HepG2 (cell line): ENCODE measurements at regions not wholly inside any gene's neighbourhood (a gene's known extent, or its start where the extent isn't known, plus 50 kb on each side); places are given as distances from the start of the nearest gene placed in this dataset.

Experiments used
- ATAC-seq: fragments of 200-7000 bp; cut with Tn5 transposase; 3 replicates; pipeline ENCODE4 v1.9.1; 2020; ENCODE audit warnings: mild to moderate bottlenecking, moderate library complexity
- BruUV-seq: library from RNA; stranded (reverse); fragments of 400-500 nt; replicated peaks from 2 replicates; lab custom pipeline; 2021; lab: Mats Ljungman, UMichigan
- CTCF ChIA-PET: fragments of 300-600 bp; formaldehyde crosslinking; extraction: SDS; loops from one replicate; lab custom pipeline; 2021; ENCODE audit warnings: low total read pairs, inconsistent platforms, low intra/inter-chr PET ratio; lab: Yijun Ruan, JAX
- POLR2A ChIA-PET: fragments of 350-600 bp; sonication (Branson Sonifier 250); formaldehyde crosslinking; loops from one replicate; lab custom pipeline; 2020; ENCODE audit warnings: antibody characterized with exemption, inconsistent platforms; lab: Yijun Ruan, JAX
- DNase-seq: peaks from one replicate; pipeline ENCODE4 v3.0.0-alpha.2; 2015; ENCODE audit warnings: low spot score
- FAIRE-seq: peaks from 3 replicates; lab custom pipeline; 2011; peaks lifted over from hg19 to GRCh38; lab: Jason Lieb, UNC
- H2AFZ ChIP-seq: one replicate; pipeline ENCODE4 v1.6.1; 2011; ENCODE audit warnings: low read length, inconsistent platforms
- H3K27ac ChIP-seq: fragments of 300-600 bp; 3 replicates; pipeline ENCODE4 v1.8.0; 2011; ENCODE audit warnings: mixed run types, mild to moderate bottlenecking, mixed read lengths, low read length, inconsistent platforms; ENCODE audit not compliant: insufficient read depth; ENCODE audit errors: extremely low read length
- H3K27me3 ChIP-seq, 2 experiments: fragments of 200-600 bp in 1 of 2; 2 replicates in 1 of 2; 3 replicates in 1 of 2; pipeline versions ENCODE4 v1.6.0 to v1.8.0; 2011; ENCODE audit warnings: low read length in 2 of 2, mild to moderate bottlenecking in 2 of 2, moderate library complexity in 2 of 2, inconsistent platforms in 1 of 2; ENCODE audit not compliant: insufficient read depth in 2 of 2, control insufficient read depth in 1 of 2
- H3K36me3 ChIP-seq, 2 experiments: fragments of 200-600 bp in 1 of 2; replicated peaks in 1 of 2; 2 replicates in 1 of 2; 3 replicates in 1 of 2; pipeline versions ENCODE4 v1.5.1 to v1.8.0; 2011; ENCODE audit warnings: low read length in 2 of 2, inconsistent platforms in 1 of 2; ENCODE audit not compliant: insufficient read depth in 2 of 2, control insufficient read depth in 1 of 2
- H3K4me1 ChIP-seq: 2 replicates; pipeline ENCODE4 v1.5.1; 2012; ENCODE audit warnings: low read length, inconsistent platforms; ENCODE audit not compliant: insufficient read depth
- H3K4me2 ChIP-seq: 2 replicates; pipeline ENCODE4 v1.6.0; 2011; ENCODE audit warnings: low read depth, low read length, inconsistent platforms
- H3K4me3 ChIP-seq, 3 experiments: fragments of 200-600 bp in 1 of 3; sonication (generic), shearing (Covaris generic) in 1 of 3; replicated peaks in 1 of 3; 2 replicates each; pipeline ENCODE4 v1.5.1; 2011 to 2016; ENCODE audit warnings: low read length in 3 of 3, inconsistent platforms in 2 of 3, low read depth in 2 of 3, mild to moderate bottlenecking in 2 of 3, control low read depth in 1 of 3, mixed read lengths in 1 of 3; ENCODE audit not compliant: insufficient read depth in 1 of 3
- H3K79me2 ChIP-seq: one replicate; pipeline ENCODE4 v1.6.1; 2011; ENCODE audit warnings: low read length, inconsistent platforms; ENCODE audit not compliant: insufficient read depth
- H3K9ac ChIP-seq: 2 replicates; pipeline ENCODE4 v1.6.0; 2011; ENCODE audit warnings: mild to moderate bottlenecking, low read depth, low read length, inconsistent platforms; ENCODE audit not compliant: insufficient read depth
- H3K9me3 ChIP-seq: 2 replicates; pipeline ENCODE4 v1.5.1; 2012; ENCODE audit warnings: mild to moderate bottlenecking, low read length
- H4K20me1 ChIP-seq: 2 replicates; pipeline ENCODE4 v1.6.0; 2011; ENCODE audit warnings: inconsistent platforms, mild to moderate bottlenecking, low read length, moderate library complexity; ENCODE audit not compliant: insufficient read depth
- ATF4 ChIP-seq, 2 experiments: fragments of 450-650 bp in 1 of 2; sonication (generic) in 1 of 2; formaldehyde crosslinking; IDR thresholded peaks; 2 replicates each; pipeline versions ENCODE4 v1.5.0 to v1.8.0; 2020 to 2022; ENCODE audit warnings: mild to moderate bottlenecking in 1 of 2, missing genetic modification reagents in 1 of 2
- BCL6 ChIP-seq: IDR thresholded peaks from 2 replicates; pipeline ENCODE4 v1.6.1; 2016; ENCODE audit warnings: missing genetic modification reagents, missing compliant biosample characterization
- BORCS8-MEF2B ChIP-seq: sonication (generic); formaldehyde crosslinking; IDR thresholded peaks from 2 replicates; pipeline ENCODE4 v1.8.0; 2022; ENCODE audit warnings: mild to moderate bottlenecking, missing genetic modification reagents
- CEBPB ChIP-seq: IDR thresholded peaks from 2 replicates; pipeline ENCODE4 v1.6.1; 2011; ENCODE audit warnings: low read depth, low read length, improper control_type of control experiment, borderline replicate concordance
- GRHL1 ChIP-seq: sonication (generic); formaldehyde crosslinking; conservative IDR thresholded peaks from 2 replicates; pipeline ENCODE4 v1.8.0; 2022; ENCODE audit warnings: missing genetic modification reagents
- NKX3-1 ChIP-seq: sonication (generic); formaldehyde crosslinking; IDR thresholded peaks from 2 replicates; pipeline ENCODE4 v1.5.0; 2020; ENCODE audit warnings: missing genetic modification reagents
- ZNF251 ChIP-seq: sonication (generic); formaldehyde crosslinking; IDR thresholded peaks from 2 replicates; pipeline ENCODE4 v1.9.0; 2021; ENCODE audit warnings: mild to moderate bottlenecking, missing genetic modification reagents
- ZNF276 ChIP-seq: sonication (generic); formaldehyde crosslinking; IDR thresholded peaks from 2 replicates; pipeline ENCODE4 v1.4.0; 2020; ENCODE audit warnings: mild to moderate bottlenecking, low read depth, missing genetic modification reagents
- ZNF720 ChIP-seq: sonication (generic); formaldehyde crosslinking; IDR thresholded peaks from 2 replicates; pipeline ENCODE4 v1.4.0; 2020; ENCODE audit warnings: missing genetic modification reagents
- WGBS: methylation state at CpG from one replicate; pipeline ENCODE4 v1.1.6; 2017; ENCODE audit warnings: low lambda C conversion rate; 5-methylcytosine and 5-hydroxymethylcytosine counted together
- in situ Hi-C: cut with HindIII; loops from 2 replicates; pipeline ENCODE4 v1.10.0; 2017; ENCODE audit warnings: low pct_unique_long_range_greater_than_20kb; ENCODE audit not compliant: extremely low pct_ligation_motif_present
- intact Hi-C: fragments of 100-400 bp; cut with micrococcal nuclease; formaldehyde crosslinking; loops from one replicate; pipeline ENCODE4 v1.10.0; 2022; ENCODE audit not compliant: unreplicated experiment

- peak; percentile 42; the same call in 1 of the 2 replicates for TF ChIP-seq CEBPB
- no peak for TF ChIP-seq BORCS8-MEF2B (CRISPR knock-in tag)
- peak in 1 of 2 experiments; percentile 82; a peak in 2 of 4 replicates for TF ChIP-seq ATF4 (CRISPR knock-in tag; IDR thresholded peaks at IDR 0.05)
- TF ChIP-seq, all 625 proteins: peak for 2
- Histone ChIP-seq H2AFZ (no peak overlapping the region), H3K4me1 (no peaks in the 10 kb centered on the region), H3K27ac (no peak overlapping the region), H3K9ac (no peak overlapping the region), H3K27me3 (peaks cover 0 to 20% of the 10 kb centered on the region in 2 experiments; a peak in 2 of 5 replicates), H3K36me3 (no peaks in the 10 kb centered on the region), H4K20me1 (no peaks in the 10 kb centered on the region), H3K4me2 (no peak overlapping the region), H3K79me2 (no peaks in the 10 kb centered on the region), H3K9me3 (no peaks in the 10 kb centered on the region), H3K4me3 (no peak overlapping the region)
- FAIRE-seq (no peak), DNase-seq (no peak), ATAC-seq (peak; percentile 52)
- WGBS: 8% methylated on average over 8 of the region's 14 CpGs
- ChIA-PET CTCF (no interaction called here), POLR2A (no interaction called here)
- BruUV-seq: no TSS peak
- intact Hi-C loops: no loop called here
- in situ Hi-C loops: no loop called here
Measured at GRCh38 chr17:12568358-12569251, 97.1 kb upstream of the MYOCD start.

- H3K4me1 ChIP-seq: no peaks in the 10 kb centered on the region
- DNase-seq: no peak
- no peak for ATAC-seq
Measured at GRCh38 chr17:12571606-12572005, 94.1 kb upstream of the MYOCD start.

More at GRCh38 chr17:12571606-12572005, 94.1 kb upstream of the MYOCD start:
- WGBS: 32% methylated on average over 3 of the region's 3 CpGs
- H3K27ac ChIP-seq: no peak overlapping the region
- no peak for FAIRE-seq
- peaks cover 0 to 20% of the 10 kb centered on the region in 2 experiments; a peak in 2 of 5 replicates for H3K27me3 ChIP-seq
- no TSS peak for BruUV-seq
- H4K20me1 ChIP-seq: no peaks in the 10 kb centered on the region
- H3K4me3 ChIP-seq: no peak overlapping the region
- no peaks in the 10 kb centered on the region for H3K36me3 ChIP-seq
- intact Hi-C loops: no loop called here
- in situ Hi-C loops: no loop called here
- no peaks in the 10 kb centered on the region for H3K9me3 ChIP-seq
- ChIA-PET CTCF (no interaction called here), POLR2A (no interaction called here)
- H3K4me2 ChIP-seq: no peak overlapping the region
- H3K9ac ChIP-seq: no peak overlapping the region
- H2AFZ ChIP-seq: no peak overlapping the region
- TF ChIP-seq BCL6 (CRISPR knock-in tag) (no peak), ZNF251 (CRISPR knock-in tag) (no peak), GRHL1 (CRISPR knock-in tag) (no peak), ZNF720 (CRISPR knock-in tag) (no peak), NKX3-1 (CRISPR knock-in tag) (no peak), ZNF276 (CRISPR knock-in tag) (no peak)
- no peaks in the 10 kb centered on the region for H3K79me2 ChIP-seq
